Hepatocyte (in vitro differentiated cells): ENCODE measurements at regions not wholly inside any gene's neighbourhood (a gene's known extent, or its start where the extent isn't known, plus 50 kb on each side); places are given as distances from the start of the nearest gene placed in this dataset.
A peak's percentile ranks its signal among the peaks of the same experiment; 100 is the strongest.

Experiments used
- DNase-seq: peaks from one replicate; pipeline ENCODE4 v3.0.0-alpha.2; 2016; ENCODE audit warnings: low spot score
- H2AFZ ChIP-seq: fragments of 200-600 bp; sonication (generic); 2 replicates; pipeline ENCODE4 v1.6.0; 2016; ENCODE audit warnings: antibody characterized with exemption, mild to moderate bottlenecking
- H3K27ac ChIP-seq: fragments of 200-600 bp; sonication (generic); 2 replicates; pipeline ENCODE4 v1.5.1; 2016; ENCODE audit warnings: mild to moderate bottlenecking
- H3K27me3 ChIP-seq: fragments of 200-600 bp; sonication (generic); 2 replicates; pipeline ENCODE4 v1.6.1; 2016
- H3K36me3 ChIP-seq: fragments of 200-600 bp; sonication (generic); replicated peaks from 2 replicates; pipeline ENCODE4 v1.5.1; 2016; ENCODE audit warnings: low read depth; ENCODE audit not compliant: insufficient read depth
- H3K4me1 ChIP-seq: fragments of 200-600 bp; sonication (generic); 2 replicates; pipeline ENCODE4 v1.5.1; 2016; ENCODE audit warnings: mild to moderate bottlenecking, moderate library complexity; ENCODE audit not compliant: insufficient read depth
- H3K4me2 ChIP-seq: fragments of 200-600 bp; sonication (generic); 2 replicates; pipeline ENCODE4 v1.6.0; 2016
- H3K4me3 ChIP-seq: fragments of 200-600 bp; sonication (generic); 2 replicates; pipeline ENCODE4 v1.5.1; 2016; ENCODE audit warnings: mild to moderate bottlenecking
- H3K79me2 ChIP-seq: fragments of 200-600 bp; sonication (generic); 2 replicates; pipeline ENCODE4 v1.6.0; 2017; ENCODE audit warnings: mild to moderate bottlenecking
- H3K9me2 ChIP-seq: fragments of 200-600 bp; sonication (generic); replicated peaks from 2 replicates; pipeline ENCODE4 v1.6.0; 2017; ENCODE audit warnings: mild to moderate bottlenecking; ENCODE audit not compliant: insufficient read depth
- H3K9me3 ChIP-seq: fragments of 200-600 bp; sonication (generic); 2 replicates; pipeline ENCODE4 v1.5.1; 2016; ENCODE audit warnings: low read depth, mild to moderate bottlenecking
- H4K20me1 ChIP-seq: fragments of 200-600 bp; sonication (generic); 2 replicates; pipeline ENCODE4 v1.6.0; 2016; ENCODE audit warnings: mild to moderate bottlenecking; ENCODE audit not compliant: insufficient read depth, poor library complexity, severe bottlenecking
- CTCF ChIP-seq: fragments of 200-600 bp; sonication (generic); IDR thresholded peaks from 2 replicates; pipeline ENCODE4 v1.5.1; 2016; ENCODE audit warnings: antibody characterized with exemption, mild to moderate bottlenecking; ENCODE audit not compliant: poor library complexity
- EZH2 ChIP-seq: fragments of 200-600 bp; sonication (generic); IDR thresholded peaks from 2 replicates; pipeline ENCODE4 v1.6.1; 2016; ENCODE audit warnings: antibody characterized with exemption, mild to moderate bottlenecking, borderline replicate concordance
- EZH2phosphoT487 ChIP-seq: fragments of 200-600 bp; sonication (generic); IDR thresholded peaks from one replicate; pipeline ENCODE4 v1.6.1; 2018; ENCODE audit warnings: antibody characterized with exemption, mild to moderate bottlenecking, low read depth, moderate library complexity; ENCODE audit not compliant: unreplicated experiment, severe bottlenecking
- WGBS: methylation state at CpG from one replicate; pipeline ENCODE4 v1.1.6; 2016; ENCODE audit warnings: low lambda C conversion rate; ENCODE audit errors: missing lambda C conversion rate; 5-methylcytosine and 5-hydroxymethylcytosine counted together

DNA sequence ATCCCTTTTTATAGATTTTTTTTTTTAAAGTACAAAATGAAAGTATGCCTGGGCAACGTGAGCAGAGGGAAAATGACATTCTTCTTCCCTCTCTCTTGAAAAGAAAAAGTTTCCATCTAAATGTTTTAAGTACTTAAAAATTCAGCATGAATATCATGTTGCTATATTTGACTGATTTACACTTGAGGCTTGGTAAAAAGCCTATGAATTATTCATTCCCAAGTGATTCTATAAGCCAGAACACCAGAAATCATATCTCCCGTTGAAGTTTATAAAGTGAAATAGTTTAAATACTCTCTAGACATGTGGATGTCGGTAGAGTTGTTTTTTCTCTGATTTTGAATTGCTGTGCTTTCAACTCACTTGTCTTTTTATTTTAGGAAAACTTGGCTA lies 276.2 kb upstream of the RARB start:
- H3K79me2 ChIP-seq, result no peaks in the 10 kb centered on the region
- H2AFZ ChIP-seq, result peak overlapping the region; percentile 21
- H3K9me3 ChIP-seq, result no peaks in the 10 kb centered on the region
- no peaks in the 10 kb centered on the region for H3K9me2 ChIP-seq
- H3K27ac ChIP-seq, result peak overlapping the region; percentile 39
- no peaks in the 10 kb centered on the region for H3K36me3 ChIP-seq
- peaks cover 11% of the 10 kb centered on the region for H3K4me1 ChIP-seq
- H3K4me3 ChIP-seq, result peak overlapping the region; percentile 15
- H3K27me3 ChIP-seq, result no peaks in the 10 kb centered on the region
- no peaks in the 10 kb centered on the region for H4K20me1 ChIP-seq
- 40% methylated on average over 3 of the region's 3 CpGs for WGBS
- peak overlapping the region; percentile 67 for H3K4me2 ChIP-seq
- DNase-seq, result no peak
- TF ChIP-seq EZH2, result no peak
- no peak for TF ChIP-seq EZH2phosphoT487
- no peak for TF ChIP-seq CTCF

DNA sequence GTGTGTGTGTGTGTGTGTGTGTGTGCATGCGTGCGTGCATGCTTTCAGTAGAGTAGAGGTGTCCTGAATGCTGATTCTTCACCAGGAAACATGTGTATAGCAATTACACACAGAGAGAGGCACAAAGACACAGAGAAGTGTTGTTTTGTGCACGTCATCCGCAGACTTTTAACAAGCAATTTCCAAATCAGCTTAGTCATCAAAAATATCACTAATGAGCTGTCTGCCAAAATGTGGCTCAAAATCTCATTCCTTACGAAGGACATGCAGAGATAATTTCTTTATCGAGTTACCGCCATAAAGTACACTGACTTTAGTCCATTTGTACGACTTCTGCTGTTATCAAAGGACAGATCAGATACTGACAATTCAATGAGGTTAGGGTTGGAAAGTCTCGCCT lies 274.9 kb upstream of the RARB start:
- Histone ChIP-seq H3K9me3 (no peaks in the 10 kb centered on the region), H3K4me2 (no peak overlapping the region), H3K9me2 (no peaks in the 10 kb centered on the region), H3K79me2 (no peaks in the 10 kb centered on the region), H3K4me1 (peaks cover 14% of the 10 kb centered on the region), H2AFZ (no peak overlapping the region), H4K20me1 (no peaks in the 10 kb centered on the region), H3K27ac (no peak overlapping the region), H3K4me3 (no peak overlapping the region), H3K27me3 (no peaks in the 10 kb centered on the region), H3K36me3 (no peaks in the 10 kb centered on the region)
- 92% methylated on average over 9 of the region's 9 CpGs for WGBS
- TF ChIP-seq EZH2phosphoT487 (no peak), CTCF (no peak), EZH2 (no peak)
- no peak for DNase-seq

DNA sequence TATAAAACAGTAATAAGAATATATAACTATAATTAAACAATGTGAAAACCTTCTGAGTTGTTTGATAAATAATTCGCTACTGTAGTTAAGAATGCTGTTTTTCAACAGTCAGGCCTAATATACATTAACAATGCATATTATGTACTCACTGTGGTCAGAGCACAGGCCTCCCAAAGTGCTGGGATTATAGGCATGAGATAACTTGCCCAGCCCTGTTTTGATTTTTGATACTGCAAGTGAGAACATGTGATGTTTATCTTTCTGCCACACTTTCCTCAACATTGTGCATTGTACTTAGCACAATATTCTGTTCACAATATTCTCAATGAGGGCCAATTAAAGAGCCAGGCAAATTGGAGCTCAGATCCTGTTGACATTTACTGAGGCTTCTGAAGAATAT lies 274.5 kb upstream of the RARB start:
- Histone ChIP-seq H3K9me2 (no peaks in the 10 kb centered on the region), H3K27ac (no peak overlapping the region)
- 84% methylated on average over 1 of the region's 1 CpG for WGBS

More for the DNA sequence above, 274.5 kb upstream of the RARB start:
- Histone ChIP-seq H3K27me3 (no peaks in the 10 kb centered on the region), H3K4me1 (peaks cover 14% of the 10 kb centered on the region), H3K9me3 (no peaks in the 10 kb centered on the region), H4K20me1 (no peaks in the 10 kb centered on the region), H2AFZ (no peak overlapping the region), H3K79me2 (no peaks in the 10 kb centered on the region), H3K36me3 (no peaks in the 10 kb centered on the region), H3K4me3 (no peak overlapping the region), H3K4me2 (no peak overlapping the region)
- no peak for TF ChIP-seq EZH2phosphoT487
- no peak for TF ChIP-seq EZH2
- no peak for TF ChIP-seq CTCF
- no peak for DNase-seq
